H1 (cell line): ENCODE measurements at regions not wholly inside any gene's neighbourhood (a gene's known extent, or its start where the extent isn't known, plus 50 kb on each side); places are given as distances from the start of the nearest gene placed in this dataset.

ENCODE experiments used
- CTCF ChIA-PET: fragments of 300-600 bp; sonication (Branson Sonifier 250); formaldehyde crosslinking; loops from one replicate; lab custom pipeline; 2021; ENCODE audit not compliant: partially characterized antibody; lab: Charles Lee
- POLR2A ChIA-PET: fragments of 300-600 bp; sonication (Branson Sonifier 250); formaldehyde crosslinking; loops from one replicate; lab custom pipeline; 2021; ENCODE audit warnings: inconsistent platforms; ENCODE audit not compliant: partially characterized antibody; lab: Charles Lee
- DNase-seq, 2 experiments: peaks; one replicate each; pipeline versions ENCODE4 v3.0.0 to v3.0.0-alpha.2; 2010 to 2022; ENCODE audit warnings: low spot score in 2 of 2, low read depth in 1 of 2, mixed read lengths in 1 of 2
- FAIRE-seq: peaks from 2 replicates; lab custom pipeline; 2011; peaks lifted over from hg19 to GRCh38; lab: Jason Lieb, UNC
- H2AFZ ChIP-seq: 2 replicates; pipeline ENCODE4 v1.8.1; 2012; ENCODE audit warnings: low read length, inconsistent platforms
- H2AK5ac ChIP-seq: 2 replicates; pipeline ENCODE4 v1.6.1; 2013; ENCODE audit warnings: low read depth, low read length
- H2BK120ac ChIP-seq: replicated peaks from 2 replicates; pipeline ENCODE3; 2013; ENCODE audit warnings: low read depth, low read length, inconsistent platforms
- H2BK12ac ChIP-seq: 2 replicates; pipeline ENCODE4 v1.6.1; 2013; ENCODE audit warnings: low read depth, low read length
- H2BK15ac ChIP-seq: 2 replicates; pipeline ENCODE4 v1.6.1; 2013; ENCODE audit warnings: low read length
- H2BK20ac ChIP-seq: 2 replicates; pipeline ENCODE4 v1.6.1; 2013; ENCODE audit warnings: low read length
- H2BK5ac ChIP-seq: 2 replicates; pipeline ENCODE4 v1.6.1; 2013; ENCODE audit warnings: low read depth, low read length
- H3K14ac ChIP-seq: 2 replicates; pipeline ENCODE4 v1.6.1; 2013; ENCODE audit warnings: inconsistent platforms; ENCODE audit not compliant: insufficient read length
- H3K18ac ChIP-seq: 2 replicates; pipeline ENCODE4 v1.6.1; 2013; ENCODE audit warnings: low read length; ENCODE audit errors: extremely low read depth
- H3K23ac ChIP-seq: 2 replicates; pipeline ENCODE4 v1.6.1; 2013; ENCODE audit warnings: inconsistent platforms; ENCODE audit not compliant: insufficient read length
- H3K23me2 ChIP-seq: 2 replicates; pipeline ENCODE4 v1.6.1; 2013; ENCODE audit warnings: low read depth, low read length
- H3K27ac ChIP-seq: 2 replicates; pipeline ENCODE4 v1.6.1; 2011; ENCODE audit warnings: low read depth, low read length, inconsistent platforms
- H3K27me3 ChIP-seq, 4 experiments: replicated peaks in 1 of 4; 1 replicate in 1 of 4; 2 replicates in 3 of 4; pipeline versions ENCODE4 v1.6.1 to v1.8.1; 2011 to 2013; ENCODE audit warnings: low read length in 3 of 4, mild to moderate bottlenecking in 3 of 4, inconsistent platforms in 2 of 4, mixed read lengths in 2 of 4, moderate library complexity in 1 of 4; ENCODE audit not compliant: control insufficient read depth in 3 of 4, insufficient read depth in 3 of 4; ENCODE audit errors: extremely low read depth in 1 of 4
- H3K36me3 ChIP-seq, 4 experiments: 2 replicates each; pipeline versions ENCODE4 v1.6.1 to v1.8.1; 2011 to 2013; ENCODE audit warnings: mild to moderate bottlenecking in 4 of 4, low read length in 3 of 4, moderate library complexity in 2 of 4, control low read depth in 1 of 4, inconsistent platforms in 1 of 4; ENCODE audit not compliant: insufficient read depth in 4 of 4, control insufficient read depth in 2 of 4
- H3K4ac ChIP-seq: replicated peaks from 2 replicates; pipeline ENCODE3; 2013; ENCODE audit warnings: low read length, low read depth, mixed read lengths, inconsistent platforms; ENCODE audit not compliant: insufficient read length
- H3K4me1 ChIP-seq, 4 experiments: replicated peaks in 1 of 4; 1 replicate in 1 of 4; 2 replicates in 3 of 4; pipeline versions ENCODE4 v1.6.1 to v1.8.1; 2011 to 2013; ENCODE audit warnings: low read length in 3 of 4, inconsistent platforms in 2 of 4, mixed read lengths in 1 of 4; ENCODE audit not compliant: insufficient read depth in 4 of 4, control insufficient read depth in 3 of 4
- H3K4me2 ChIP-seq, 2 experiments: 2 replicates each; pipeline versions ENCODE4 v1.6.1 to v1.8.1; 2011 to 2013; ENCODE audit warnings: low read depth in 2 of 2, low read length in 2 of 2, control low read depth in 1 of 2, inconsistent platforms in 1 of 2, mild to moderate bottlenecking in 1 of 2; ENCODE audit not compliant: insufficient read depth in 1 of 2
- H3K4me3 ChIP-seq, 4 experiments: fragments of 200-600, 300-600 bp in 1 of 4; sonication (generic), shearing (Covaris generic), sonication (Bioruptor Twin) in 1 of 4; 2 replicates each; pipeline versions ENCODE4 v1.5.1 to v1.8.1; 2011 to 2016; ENCODE audit warnings: low read length in 4 of 4, low read depth in 3 of 4, control low read depth in 2 of 4, inconsistent platforms in 2 of 4, mild to moderate bottlenecking in 2 of 4, mixed read lengths in 1 of 4, moderate library complexity in 1 of 4; ENCODE audit not compliant: insufficient read depth in 2 of 4; ENCODE audit errors: extremely low read depth in 1 of 4
- H3K56ac ChIP-seq: replicated peaks from 2 replicates; pipeline ENCODE3; 2013; ENCODE audit warnings: low read depth, mild to moderate bottlenecking, mixed read lengths, low read length, inconsistent platforms; ENCODE audit not compliant: insufficient read length
- H3K79me1 ChIP-seq: 2 replicates; pipeline ENCODE4 v1.6.1; 2013; ENCODE audit warnings: low read depth, low read length, control low read depth
- H3K79me2 ChIP-seq, 2 experiments: 2 replicates each; pipeline versions ENCODE4 v1.6.1 to v1.8.1; 2012 to 2013; ENCODE audit warnings: low read length in 2 of 2, mild to moderate bottlenecking in 2 of 2, inconsistent platforms in 1 of 2; ENCODE audit not compliant: insufficient read depth in 2 of 2, control insufficient read depth in 1 of 2
- H3K9ac ChIP-seq, 4 experiments: replicated peaks in 1 of 4; 1 replicate in 1 of 4; 2 replicates in 3 of 4; pipeline versions ENCODE4 v1.6.1 to v1.8.1; 2011 to 2013; ENCODE audit warnings: low read depth in 3 of 4, low read length in 3 of 4, control low read depth in 2 of 4, mild to moderate bottlenecking in 2 of 4, moderate library complexity in 2 of 4, inconsistent platforms in 1 of 4; ENCODE audit errors: extremely low read depth in 1 of 4
- H3K9me3 ChIP-seq, 2 experiments: 2 replicates each; pipeline versions ENCODE4 v1.6.1 to v1.8.1; 2012 to 2013; ENCODE audit warnings: mild to moderate bottlenecking in 2 of 2, moderate library complexity in 2 of 2, control low read depth in 1 of 2, inconsistent platforms in 1 of 2, low read depth in 1 of 2, low read length in 1 of 2, mixed read lengths in 1 of 2; ENCODE audit not compliant: insufficient read depth in 2 of 2
- H4K20me1 ChIP-seq, 2 experiments: replicated peaks in 1 of 2; 2 replicates each; pipeline versions ENCODE3 to v1.8.1; 2011 to 2013; ENCODE audit warnings: inconsistent platforms in 2 of 2, low read length in 2 of 2, mild to moderate bottlenecking in 1 of 2; ENCODE audit not compliant: insufficient read depth in 2 of 2, control insufficient read depth in 1 of 2
- H4K5ac ChIP-seq: 2 replicates; pipeline ENCODE4 v1.6.1; 2013; ENCODE audit warnings: low read length, low read depth, mixed read lengths, inconsistent platforms; ENCODE audit not compliant: insufficient read length
- H4K8ac ChIP-seq: 2 replicates; pipeline ENCODE4 v1.8.0; 2013; ENCODE audit warnings: mild to moderate bottlenecking, moderate library complexity, low read length, inconsistent platforms; ENCODE audit not compliant: insufficient read depth; ENCODE audit errors: extremely low read depth
- H4K91ac ChIP-seq: replicated peaks from 2 replicates; pipeline ENCODE3; 2013; ENCODE audit warnings: low read length, mixed read lengths, inconsistent platforms; ENCODE audit not compliant: insufficient read length
- ATF2 ChIP-seq: IDR thresholded peaks from 2 replicates; pipeline ENCODE4 v1.6.1; 2012; ENCODE audit warnings: low read length, inconsistent platforms
- CHD2 ChIP-seq: IDR thresholded peaks from 2 replicates; pipeline ENCODE4 v1.6.1; 2012; ENCODE audit warnings: low read length, improper control_type of control experiment
- GTF2F1 ChIP-seq: IDR thresholded peaks from 2 replicates; pipeline ENCODE4 v1.6.1; 2012; ENCODE audit warnings: low read depth, low read length, improper control_type of control experiment, borderline replicate concordance
- HDAC2 ChIP-seq, 2 experiments: fragments of 300-600 bp in 1 of 2; sonication (generic) in 1 of 2; IDR thresholded peaks; 2 replicates each; pipeline ENCODE4 v1.6.1; 2011 to 2012; ENCODE audit warnings: low read depth in 2 of 2, low read length in 2 of 2, mild to moderate bottlenecking in 2 of 2, moderate library complexity in 2 of 2, borderline replicate concordance in 1 of 2, inconsistent platforms in 1 of 2
- KDM1A ChIP-seq: fragments of 200-600, 300-600 bp; sonication (generic); IDR thresholded peaks from 2 replicates; pipeline ENCODE4 v1.7.1; 2016; ENCODE audit warnings: mild to moderate bottlenecking, low read length, borderline replicate concordance
- KDM4A ChIP-seq: IDR thresholded peaks from one replicate; pipeline ENCODE4 v1.7.1; 2012; ENCODE audit warnings: low read depth, mild to moderate bottlenecking, moderate library complexity, low read length, inconsistent platforms; ENCODE audit not compliant: severe bottlenecking
- KDM5A ChIP-seq: fragments of 200-600 bp; IDR thresholded peaks from 2 replicates; pipeline ENCODE4 v1.7.1; 2012; ENCODE audit warnings: mild to moderate bottlenecking, low read length, inconsistent platforms, mixed read lengths
- MAX ChIP-seq: IDR thresholded peaks from 2 replicates; pipeline ENCODE4 v1.6.1; 2012; ENCODE audit warnings: inconsistent platforms
- PHF8 ChIP-seq: fragments of 200-600 bp; sonication (generic); conservative IDR thresholded peaks from 2 replicates; pipeline ENCODE4 v1.7.1; 2012; ENCODE audit warnings: low read depth, mild to moderate bottlenecking, inconsistent platforms, low read length, moderate library complexity
- SAP30 ChIP-seq: fragments of 300-600 bp; sonication (generic); IDR thresholded peaks from 2 replicates; pipeline ENCODE4 v1.7.1; 2012; ENCODE audit warnings: low read length, moderate library complexity, mild to moderate bottlenecking, inconsistent platforms; ENCODE audit not compliant: insufficient read depth, insufficient replicate concordance
- SP4 ChIP-seq: IDR thresholded peaks from 2 replicates; pipeline ENCODE4 v1.6.1; 2012; ENCODE audit warnings: low read length, inconsistent platforms
- SUZ12 ChIP-seq: fragments of 200-600 bp; sonication (generic); IDR thresholded peaks from 2 replicates; pipeline ENCODE4 v1.6.1; 2012; ENCODE audit warnings: mild to moderate bottlenecking, inconsistent platforms, low read length, moderate library complexity, mixed read lengths
- TAF1 ChIP-seq: IDR thresholded peaks from 2 replicates; pipeline ENCODE4 v1.6.1; 2011; ENCODE audit warnings: mild to moderate bottlenecking, low read depth, low read length
- WGBS, 2 experiments: shearing (Covaris generic) in 1 of 2; methylation state at CpG; one replicate each; pipeline versions ENCODE4 v1.1.6 to v1.1.7; 2013 to 2015; ENCODE audit warnings: low lambda C conversion rate in 2 of 2, mixed read lengths in 2 of 2, inconsistent platforms in 1 of 2, low coverage in 1 of 2, missing lambda C conversion rate in 1 of 2; ENCODE audit not compliant: insufficient replicate concordance in 2 of 2, insufficient coverage in 1 of 2, insufficient read length in 1 of 2; ENCODE audit errors: extremely low coverage in 1 of 2, missing lambda C conversion rate in 1 of 2; 5-methylcytosine and 5-hydroxymethylcytosine counted together

- Histone ChIP-seq H3K23me2 (no peaks in the 10 kb centered on the region; the same call in 1 of the 2 replicates), H3K79me2 (no peaks in the 10 kb centered on the region), H3K23ac (no peak overlapping the region), H2AK5ac (no peak overlapping the region), H3K36me3 (no peaks in the 10 kb centered on the region), H3K27ac (no peak overlapping the region), H4K5ac (no peak overlapping the region), H3K4me3 (no peak overlapping the region), H3K9me3 (no peaks in the 10 kb centered on the region), H3K56ac (no peak overlapping the region), H3K4ac (no peak overlapping the region), H3K4me1 (no peaks in the 10 kb centered on the region), H4K20me1 (no peaks in the 10 kb centered on the region), H2BK12ac (no peak overlapping the region), H3K18ac (no peak overlapping the region), H3K79me1 (no peaks in the 10 kb centered on the region), H2BK120ac (no peak overlapping the region), H2BK20ac (no peak overlapping the region), H2BK5ac (no peak overlapping the region), H2BK15ac (no peak overlapping the region), H4K91ac (no peak overlapping the region), H3K27me3 (no peaks in the 10 kb centered on the region), H3K4me2 (no peak overlapping the region), H4K8ac (no peak overlapping the region), H3K9ac (no peak overlapping the region), H3K14ac (no peak overlapping the region), H2AFZ (no peak overlapping the region)
- TF ChIP-seq MAX, result no peak
- no peak for TF ChIP-seq PHF8
- TF ChIP-seq KDM1A, result no peak
- TF ChIP-seq GTF2F1, result no peak
- TF ChIP-seq CHD2, result no peak
- no peak for TF ChIP-seq KDM5A
- no peak for TF ChIP-seq SUZ12
- no peak for TF ChIP-seq TAF1
- TF ChIP-seq HDAC2 (IDR thresholded peaks at IDR 0.05; ENCODE audit: borderline replicate concordance in 1 of 2, low read depth in 2 of 2, low read length in 2 of 2), result no peak
- no peak for TF ChIP-seq KDM4A
- no peak for TF ChIP-seq SP4
- TF ChIP-seq ATF2, result no peak
- no peak for TF ChIP-seq SAP30
- 96% methylated on average over 4 of the region's 4 CpGs; no CpG with 5 or more reads in 1 of the 2 experiments for WGBS, 2 experiments
- CTCF ChIA-PET, result interaction anchor here (0.7 kb wide), 1 partner anchor 121 kb away, joined by 3 read pairs; no protein-coding TSS in a partner anchor
- DNase-seq (no peak), FAIRE-seq (no peak)
- POLR2A ChIA-PET, result no interaction called here
Measured at GRCh38 chr18:55141318-55141717, 182.1 kb upstream of the CCDC68 start.
